Fibroblast of mammary gland (primary cell): ENCODE measurements at regions not wholly inside any gene's neighbourhood (a gene's known extent, or its start where the extent isn't known, plus 50 kb on each side); places are given as distances from the start of the nearest gene placed in this dataset.

ENCODE experiments used
- DNase-seq: peaks from one replicate; pipeline ENCODE4 v3.0.0-alpha.2; 2010; ENCODE audit warnings: low read depth
- H3K4me3 ChIP-seq: 2 replicates; pipeline ENCODE4 v1.5.1; 2011; ENCODE audit warnings: low read depth, mild to moderate bottlenecking, low read length, moderate library complexity; ENCODE audit not compliant: control insufficient read depth
- TF ChIP-seq, protein P1 (sequence below): conservative IDR thresholded peaks from 2 replicates; pipeline ENCODE4 v1.5.1; 2011; ENCODE audit warnings: low read depth, low read length, inconsistent platforms; ENCODE audit not compliant: control insufficient read depth, insufficient read depth

DNA sequence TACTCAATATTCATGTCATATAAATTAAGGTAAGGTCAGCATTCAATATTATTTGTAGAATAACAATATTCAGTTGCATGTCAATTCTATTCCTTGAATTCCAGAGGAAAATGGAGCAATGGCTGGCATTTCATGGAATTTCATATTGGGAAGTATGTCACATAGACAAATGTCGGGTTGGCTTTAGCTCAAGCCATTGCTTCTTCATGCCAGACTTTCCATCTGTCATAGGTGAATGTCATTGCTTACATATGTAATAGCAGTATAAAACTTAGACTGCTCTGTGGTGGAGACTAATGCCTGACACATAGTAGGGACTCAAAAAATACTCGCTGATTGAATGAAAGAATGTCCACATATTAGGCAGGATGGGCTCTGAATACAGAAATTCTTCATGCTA is 509.6 kb upstream of the CHORDC1 start:
- no peak overlapping the region for H3K4me3 ChIP-seq
- DNase-seq, result no peak
- TF ChIP-seq, protein P1, sequence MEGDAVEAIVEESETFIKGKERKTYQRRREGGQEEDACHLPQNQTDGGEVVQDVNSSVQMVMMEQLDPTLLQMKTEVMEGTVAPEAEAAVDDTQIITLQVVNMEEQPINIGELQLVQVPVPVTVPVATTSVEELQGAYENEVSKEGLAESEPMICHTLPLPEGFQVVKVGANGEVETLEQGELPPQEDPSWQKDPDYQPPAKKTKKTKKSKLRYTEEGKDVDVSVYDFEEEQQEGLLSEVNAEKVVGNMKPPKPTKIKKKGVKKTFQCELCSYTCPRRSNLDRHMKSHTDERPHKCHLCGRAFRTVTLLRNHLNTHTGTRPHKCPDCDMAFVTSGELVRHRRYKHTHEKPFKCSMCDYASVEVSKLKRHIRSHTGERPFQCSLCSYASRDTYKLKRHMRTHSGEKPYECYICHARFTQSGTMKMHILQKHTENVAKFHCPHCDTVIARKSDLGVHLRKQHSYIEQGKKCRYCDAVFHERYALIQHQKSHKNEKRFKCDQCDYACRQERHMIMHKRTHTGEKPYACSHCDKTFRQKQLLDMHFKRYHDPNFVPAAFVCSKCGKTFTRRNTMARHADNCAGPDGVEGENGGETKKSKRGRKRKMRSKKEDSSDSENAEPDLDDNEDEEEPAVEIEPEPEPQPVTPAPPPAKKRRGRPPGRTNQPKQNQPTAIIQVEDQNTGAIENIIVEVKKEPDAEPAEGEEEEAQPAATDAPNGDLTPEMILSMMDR, result no peak

DNA sequence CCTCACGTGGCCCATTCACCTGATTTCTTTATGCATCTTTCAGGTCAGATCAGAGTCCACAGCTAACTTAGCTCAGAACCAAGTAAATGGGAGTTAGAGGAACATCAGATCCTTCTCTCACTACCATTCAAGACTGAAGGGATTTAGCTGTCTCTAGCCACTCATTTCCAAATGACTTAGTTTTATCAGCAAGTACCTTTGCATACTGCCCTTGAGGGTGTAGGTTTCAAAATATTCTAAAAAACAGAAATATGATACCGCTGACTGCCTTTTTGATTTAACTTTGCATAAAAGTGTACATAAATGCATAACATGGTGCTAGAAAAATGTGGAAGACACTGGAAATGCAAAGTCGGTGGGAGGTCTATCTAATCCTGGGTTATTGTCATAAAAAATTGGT is 500.6 kb upstream of the CHORDC1 start:
- no peak overlapping the region for H3K4me3 ChIP-seq
- TF ChIP-seq, protein P1, result no peak
- DNase-seq, result no peak

DNA sequence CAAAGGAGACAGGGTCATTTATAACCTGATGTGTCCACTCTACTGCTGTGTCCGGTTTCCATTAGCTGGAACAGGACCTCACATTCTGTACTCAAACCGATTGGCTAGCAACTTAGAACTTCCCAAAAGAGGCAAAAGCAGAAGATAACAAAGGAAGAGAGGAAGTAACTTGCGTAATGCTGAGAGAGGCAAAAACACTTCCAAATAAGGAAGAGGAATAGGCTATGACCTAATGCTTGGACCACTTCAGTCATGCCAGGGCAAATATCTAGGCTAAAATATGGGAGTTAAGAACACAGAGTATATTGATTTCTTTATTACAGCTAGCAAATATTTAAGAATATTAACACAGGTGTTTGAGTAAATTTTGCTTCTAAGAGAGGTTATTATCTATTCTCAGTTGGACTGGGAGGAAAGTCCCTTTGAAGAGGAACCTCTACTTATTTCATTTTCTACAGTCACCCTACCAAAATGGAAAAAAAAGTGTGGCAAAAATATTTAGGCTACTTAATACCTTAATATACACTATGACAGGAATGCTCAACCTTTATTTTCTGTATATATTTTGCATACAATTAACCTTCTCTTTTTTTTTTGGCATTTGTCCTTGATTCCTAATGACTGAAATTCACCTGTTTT is 499.8 kb upstream of the CHORDC1 start:
- TF ChIP-seq, protein P1, result no peak
- DNase-seq, result no peak
- H3K4me3 ChIP-seq, result no peak overlapping the region

DNA sequence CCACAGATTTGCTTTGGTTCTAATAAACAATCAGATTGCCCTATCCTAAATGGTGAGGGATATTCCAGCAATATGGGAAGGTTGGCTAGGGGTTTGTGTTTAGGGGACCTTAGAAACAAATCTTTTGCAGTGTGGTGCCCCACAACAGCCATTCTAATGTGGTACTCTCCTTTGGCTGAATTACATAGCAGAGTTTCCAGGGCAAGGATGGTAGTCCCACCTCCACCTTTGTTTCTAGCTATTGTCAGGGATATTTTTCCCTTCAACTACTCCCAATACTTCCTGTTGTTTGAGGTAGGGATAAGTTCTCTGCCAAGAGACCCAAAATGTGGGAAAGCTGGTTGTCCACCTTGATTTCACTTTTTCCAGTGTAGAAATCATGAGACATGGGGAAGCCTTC is 494.7 kb upstream of the CHORDC1 start:
- H3K4me3 ChIP-seq, result no peak overlapping the region
- TF ChIP-seq, protein P1, result no peak
- DNase-seq, result no peak

DNA sequence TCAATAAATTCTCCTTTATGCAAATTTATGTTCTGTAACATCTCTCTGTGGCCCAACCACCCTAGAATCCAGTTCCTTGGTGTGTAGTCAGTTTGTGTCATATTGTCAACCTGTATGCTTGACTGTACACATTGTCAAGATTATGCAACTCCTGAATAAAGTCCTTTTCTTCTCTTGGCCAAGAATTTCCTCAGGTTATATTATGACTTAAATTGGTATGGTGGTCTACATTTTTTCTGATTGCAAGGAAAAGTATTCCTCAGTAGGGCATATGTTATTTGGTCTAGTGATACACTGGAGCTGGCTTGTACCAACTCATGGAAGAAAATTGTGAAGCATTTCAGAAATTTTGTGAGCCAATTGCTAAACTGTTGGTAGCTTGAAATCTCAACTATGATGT is 482.8 kb upstream of the CHORDC1 start:
- no peak for DNase-seq
- TF ChIP-seq, protein P1, result no peak
- no peak overlapping the region for H3K4me3 ChIP-seq

DNA sequence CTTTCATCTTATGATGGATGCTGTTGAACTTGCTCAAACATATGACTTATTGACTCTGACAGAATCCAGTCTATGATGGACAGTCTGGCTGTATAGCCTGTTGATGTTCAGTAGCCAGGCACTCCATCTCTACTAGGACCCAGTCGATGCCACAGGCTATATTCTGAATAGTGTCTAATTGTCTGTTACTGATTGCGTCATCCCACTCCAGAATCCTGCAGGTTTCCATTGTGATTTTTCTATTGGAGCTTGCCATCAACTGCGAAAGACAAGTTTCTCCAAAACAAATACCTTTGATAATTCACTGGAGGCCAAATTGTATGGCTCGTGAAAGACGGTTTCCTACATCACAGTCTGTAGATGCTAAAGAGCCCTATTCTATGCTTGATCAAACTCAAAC is 481.7 kb upstream of the CHORDC1 start:
- TF ChIP-seq, protein P1, result no peak
- no peak for DNase-seq
- H3K4me3 ChIP-seq, result no peak overlapping the region

DNA sequence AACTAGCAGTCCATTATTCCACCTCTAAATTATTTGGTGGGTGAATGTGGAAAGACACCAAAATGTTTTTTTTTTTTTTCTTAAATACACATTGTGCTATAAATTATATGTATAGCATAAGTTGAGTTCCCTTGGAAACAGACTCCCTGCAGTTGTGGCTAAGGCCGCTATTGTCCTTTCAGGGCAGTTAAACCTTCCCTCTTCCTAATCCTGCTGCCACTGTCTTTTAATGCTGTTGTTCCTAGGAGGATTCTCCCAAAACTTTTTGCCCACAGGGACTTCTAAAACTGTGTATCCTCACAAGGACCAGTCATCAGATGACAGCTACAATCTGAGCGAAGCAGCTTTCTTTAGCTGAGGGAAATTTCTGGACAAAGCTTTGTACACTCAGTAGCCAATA is 478.9 kb upstream of the CHORDC1 start:
- H3K4me3 ChIP-seq, result no peak overlapping the region
- TF ChIP-seq, protein P1, result no peak
- DNase-seq, result no peak
